ENCODE measurements at regions not wholly inside any gene's neighbourhood (a gene's known extent, or its start where the extent isn't known, plus 50 kb on each side); places are given as distances from the start of the nearest gene placed in this dataset.

DNA sequence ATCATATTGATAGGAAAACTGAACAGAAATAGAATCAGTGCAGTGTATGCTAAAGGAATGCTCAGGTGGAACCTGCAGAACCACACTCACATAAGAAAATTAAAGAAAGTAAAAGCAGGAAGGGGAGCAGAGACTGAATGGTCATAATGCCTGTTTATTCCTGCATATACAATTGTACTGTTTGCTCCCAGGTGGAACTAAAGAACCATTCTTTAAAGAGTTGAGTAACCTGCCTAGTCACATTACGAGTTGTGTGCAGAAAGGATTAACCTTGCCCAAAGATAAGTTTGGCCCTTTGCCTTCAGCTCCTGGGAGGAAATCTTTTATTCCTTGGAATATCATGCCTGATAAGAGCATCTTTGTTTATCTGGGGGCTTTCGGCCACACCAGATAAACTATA is 434.7 kb downstream of the KIF2B start:
- H3K27ac ChIP-seq: no peak overlapping the region
- WGBS, 2 donors: 20 to 42% methylated on average over 2 of the region's 2 CpGs

GRCh38 chr17:54259476-54259875 is 436.7 kb downstream of the KIF2B start:
- Histone ChIP-seq H3K9me3 (peaks cover 0 to 13% (median 0%) of the 10 kb centered on the region in 4 donors), H3K4me3 (no peak overlapping the region), H3K27me3 (no peaks in the 10 kb centered on the region), H3K27ac (no peak overlapping the region), H3K36me3 (no peaks in the 10 kb centered on the region), H3K4me1 (no peaks in the 10 kb centered on the region)
- no peak for DNase-seq (ENCODE audit: low spot score in 2 of 2)
- 57 to 69% methylated on average over 4 of the region's 4 CpGs for whole genome bisulfite sequencing, 2 donors
- TF ChIP-seq POLR2A (IDR thresholded peaks at IDR 0.05) (no peak), EP300 (IDR thresholded peaks at IDR 0.05) (no peak), CTCF (IDR thresholded peaks at IDR 0.05) (no peak)

More for the DNA sequence above, 434.7 kb downstream of the KIF2B start:
- Histone ChIP-seq H3K4me3 (no peak overlapping the region), H3K36me3 (no peaks in the 10 kb centered on the region), H3K9me3 (no peaks in the 10 kb centered on the region), H3K4me1 (no peaks in the 10 kb centered on the region), H3K27me3 (no peaks in the 10 kb centered on the region)
- TF ChIP-seq CTCF (IDR thresholded peaks at IDR 0.05): no peak
- no peak for TF ChIP-seq EP300 (IDR thresholded peaks at IDR 0.05)
- no peak for TF ChIP-seq POLR2A (IDR thresholded peaks at IDR 0.05)
- DNase-seq (ENCODE audit: low spot score in 2 of 2): no peak

- H3K27me3 ChIP-seq: no peaks in the 10 kb centered on the region
- H3K4me3 ChIP-seq: no peak overlapping the region
- DNase-seq (ENCODE audit: low spot score in 2 of 2): no peak
- H3K27ac ChIP-seq: no peak overlapping the region
- no peaks in the 10 kb centered on the region for H3K4me1 ChIP-seq
- peaks cover 0 to 21% (median 0%) of the 10 kb centered on the region in 4 donors for H3K9me3 ChIP-seq
- 83 to 90% methylated on average over 2 of the region's 2 CpGs for WGBS, 2 donors
- no peaks in the 10 kb centered on the region for H3K36me3 ChIP-seq
- TF ChIP-seq EP300 (IDR thresholded peaks at IDR 0.05) (no peak), CTCF (IDR thresholded peaks at IDR 0.05) (no peak), POLR2A (IDR thresholded peaks at IDR 0.05) (no peak)
Observed at GRCh38 chr17:54261465-54261864, 438.7 kb downstream of the KIF2B start.

GRCh38 chr17:54269881-54270280 is 447.2 kb downstream of the KIF2B start:
- Histone ChIP-seq H3K9me3 (peaks cover 0 to 5% (median 0%) of the 10 kb centered on the region in 4 donors), H3K27me3 (no peaks in the 10 kb centered on the region), H3K4me1 (no peaks in the 10 kb centered on the region), H3K4me3 (no peak overlapping the region), H3K27ac (no peak overlapping the region), H3K36me3 (no peaks in the 10 kb centered on the region)
- WGBS, 2 donors: 50 to 51% methylated on average over 2 of the region's 2 CpGs
- TF ChIP-seq EP300 (IDR thresholded peaks at IDR 0.05) (no peak), POLR2A (IDR thresholded peaks at IDR 0.05) (no peak), CTCF (IDR thresholded peaks at IDR 0.05) (no peak)
- no peak for DNase-seq (ENCODE audit: low spot score in 2 of 2)

DNA sequence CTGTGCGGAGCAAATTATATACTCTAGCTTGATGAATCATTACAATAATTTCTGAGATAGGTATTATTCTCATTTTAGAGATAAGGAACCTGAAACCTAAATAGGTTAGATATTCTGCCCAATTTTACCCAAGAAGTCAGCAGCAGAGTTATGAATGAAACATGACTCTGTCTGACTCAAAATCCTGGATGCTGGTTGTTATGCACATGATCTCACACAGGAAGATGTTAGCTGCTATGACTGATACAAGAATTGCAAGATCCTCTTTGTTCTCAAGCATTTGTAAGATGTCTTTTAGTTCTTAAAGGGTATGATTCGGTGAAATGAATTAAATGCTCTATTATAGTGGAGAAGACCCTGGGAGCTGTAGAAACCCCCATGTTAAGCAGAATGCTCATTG is 447.8 kb downstream of the KIF2B start:
- no peaks in the 10 kb centered on the region for H3K36me3 ChIP-seq
- H3K27ac ChIP-seq: no peak overlapping the region
- no peaks in the 10 kb centered on the region for H3K4me1 ChIP-seq
- no peak overlapping the region for H3K4me3 ChIP-seq
- 65 to 68% methylated on average over 2 of the region's 2 CpGs for WGBS, 2 donors
- no peaks in the 10 kb centered on the region for H3K9me3 ChIP-seq
- H3K27me3 ChIP-seq: no peaks in the 10 kb centered on the region
- DNase-seq (ENCODE audit: low spot score in 2 of 2): no peak
- TF ChIP-seq POLR2A (IDR thresholded peaks at IDR 0.05) (no peak), CTCF (IDR thresholded peaks at IDR 0.05) (no peak), EP300 (IDR thresholded peaks at IDR 0.05) (no peak)
